ENCODE measurements at regions not wholly inside any gene's neighbourhood (a gene's known extent, or its start where the extent isn't known, plus 50 kb on each side); places are given as distances from the start of the nearest gene placed in this dataset.

- TF ChIP-seq RNF2 (IDR thresholded peaks at IDR 0.05; ENCODE audit: borderline replicate concordance, low read depth) (no peak), BHLHE40 (IDR thresholded peaks at IDR 0.05; ENCODE audit: low read depth, low read length) (no peak), CTCF (IDR thresholded peaks at IDR 0.05) (no peak), EP300 (IDR thresholded peaks at IDR 0.05) (no peak), MAX (IDR thresholded peaks at IDR 0.05) (no peak), RCOR1 (IDR thresholded peaks at IDR 0.05; ENCODE audit: low read depth, low read length) (no peak), POLR2A (IDR thresholded peaks at IDR 0.05; ENCODE audit: low read length) (no peak), HOXB5 (CRISPR knock-in tag; IDR thresholded peaks at IDR 0.05) (no peak)
Measured at GRCh38 chr4:95676190-95676589, 127.4 kb upstream of the UNC5C start.
